IPS-18a (cell line): ENCODE measurements at regions not wholly inside any gene's neighbourhood (a gene's known extent, or its start where the extent isn't known, plus 50 kb on each side); places are given as distances from the start of the nearest gene placed in this dataset.

Experiments
- H3K27ac ChIP-seq: one replicate; pipeline ENCODE4 v1.5.1; 2013; ENCODE audit warnings: low read length
- H3K27me3 ChIP-seq: one replicate; pipeline ENCODE4 v1.6.1; 2013; ENCODE audit warnings: mild to moderate bottlenecking, low read length; ENCODE audit not compliant: control insufficient read depth, insufficient read depth
- H3K36me3 ChIP-seq: one replicate; pipeline ENCODE4 v1.6.1; 2013; ENCODE audit warnings: low read depth, low read length; ENCODE audit not compliant: control insufficient read depth
- H3K4me1 ChIP-seq: one replicate; pipeline ENCODE4 v1.6.1; 2013; ENCODE audit warnings: low read depth, low read length; ENCODE audit not compliant: control insufficient read depth
- H3K4me3 ChIP-seq: one replicate; pipeline ENCODE4 v1.5.1; 2013; ENCODE audit warnings: low read length
- H3K9ac ChIP-seq: one replicate; pipeline ENCODE4 v1.6.1; 2013; ENCODE audit warnings: mild to moderate bottlenecking, low read length, moderate library complexity
- H3K9me3 ChIP-seq: one replicate; pipeline ENCODE4 v1.6.1; 2013; ENCODE audit warnings: low read depth, low read length; ENCODE audit not compliant: control insufficient read depth

- Histone ChIP-seq H3K4me3 (no peak overlapping the region), H3K4me1 (no peaks in the 10 kb centered on the region), H3K27me3 (no peaks in the 10 kb centered on the region), H3K36me3 (no peaks in the 10 kb centered on the region), H3K9me3 (no peaks in the 10 kb centered on the region), H3K9ac (no peak overlapping the region), H3K27ac (no peak overlapping the region)
Observed at GRCh38 chr20:48571949-48572847, 255.6 kb downstream of the PREX1 start.

- no peaks in the 10 kb centered on the region for H3K4me1 ChIP-seq
- no peak overlapping the region for H3K27ac ChIP-seq
- no peaks in the 10 kb centered on the region for H3K9me3 ChIP-seq
- no peaks in the 10 kb centered on the region for H3K27me3 ChIP-seq
- H3K9ac ChIP-seq, result no peak overlapping the region
- H3K4me3 ChIP-seq, result no peak overlapping the region
- no peaks in the 10 kb centered on the region for H3K36me3 ChIP-seq
Observed at GRCh38 chr20:48569679-48570078, 258.1 kb downstream of the PREX1 start.

GRCh38 chr20:48568520-48568919 lies 259.3 kb downstream of the PREX1 start:
- Histone ChIP-seq H3K36me3 (no peaks in the 10 kb centered on the region), H3K4me3 (no peak overlapping the region), H3K9me3 (no peaks in the 10 kb centered on the region), H3K27me3 (no peaks in the 10 kb centered on the region), H3K27ac (no peak overlapping the region), H3K9ac (no peak overlapping the region), H3K4me1 (no peaks in the 10 kb centered on the region)

GRCh38 chr20:48567145-48567544 lies 260.7 kb downstream of the PREX1 start:
- Histone ChIP-seq H3K9ac (no peak overlapping the region), H3K4me1 (no peaks in the 10 kb centered on the region), H3K36me3 (no peaks in the 10 kb centered on the region), H3K9me3 (no peaks in the 10 kb centered on the region), H3K4me3 (no peak overlapping the region), H3K27ac (no peak overlapping the region), H3K27me3 (no peaks in the 10 kb centered on the region)

- no peak overlapping the region for H3K4me3 ChIP-seq
- H3K27ac ChIP-seq, result no peak overlapping the region
- H3K4me1 ChIP-seq, result no peaks in the 10 kb centered on the region
- no peaks in the 10 kb centered on the region for H3K9me3 ChIP-seq
- H3K9ac ChIP-seq, result no peak overlapping the region
- no peaks in the 10 kb centered on the region for H3K27me3 ChIP-seq
- H3K36me3 ChIP-seq, result no peaks in the 10 kb centered on the region
Observed at GRCh38 chr20:48564982-48565539, 262.7 kb downstream of the PREX1 start.

GRCh38 chr20:48563191-48563870 lies 264.5 kb downstream of the PREX1 start:
- Histone ChIP-seq H3K4me1 (no peaks in the 10 kb centered on the region), H3K27me3 (no peaks in the 10 kb centered on the region), H3K9me3 (no peaks in the 10 kb centered on the region), H3K4me3 (no peak overlapping the region), H3K36me3 (no peaks in the 10 kb centered on the region), H3K9ac (no peak overlapping the region), H3K27ac (no peak overlapping the region)

- Histone ChIP-seq H3K9me3 (no peaks in the 10 kb centered on the region), H3K4me1 (no peaks in the 10 kb centered on the region), H3K4me3 (no peak overlapping the region), H3K27me3 (no peaks in the 10 kb centered on the region), H3K36me3 (no peaks in the 10 kb centered on the region), H3K9ac (no peak overlapping the region), H3K27ac (no peak overlapping the region)
Observed at GRCh38 chr20:48562586-48563116, 265.1 kb downstream of the PREX1 start.

GRCh38 chr20:48558906-48559305 lies 268.9 kb downstream of the PREX1 start:
- no peaks in the 10 kb centered on the region for H3K27me3 ChIP-seq
- H3K9ac ChIP-seq, result no peak overlapping the region
- no peak overlapping the region for H3K27ac ChIP-seq
- no peaks in the 10 kb centered on the region for H3K9me3 ChIP-seq
- no peaks in the 10 kb centered on the region for H3K36me3 ChIP-seq
- no peaks in the 10 kb centered on the region for H3K4me1 ChIP-seq
- no peak overlapping the region for H3K4me3 ChIP-seq

- Histone ChIP-seq H3K4me1 (no peaks in the 10 kb centered on the region), H3K4me3 (no peak overlapping the region), H3K9ac (no peak overlapping the region), H3K27me3 (no peaks in the 10 kb centered on the region), H3K36me3 (no peaks in the 10 kb centered on the region), H3K27ac (no peak overlapping the region), H3K9me3 (no peaks in the 10 kb centered on the region)
Observed at GRCh38 chr20:48557380-48557779, 270.4 kb downstream of the PREX1 start.

GRCh38 chr20:48556956-48557355 lies 270.8 kb downstream of the PREX1 start:
- no peaks in the 10 kb centered on the region for H3K27me3 ChIP-seq
- H3K4me3 ChIP-seq, result no peak overlapping the region
- H3K9ac ChIP-seq, result no peak overlapping the region
- no peak overlapping the region for H3K27ac ChIP-seq
- no peaks in the 10 kb centered on the region for H3K4me1 ChIP-seq
- no peaks in the 10 kb centered on the region for H3K9me3 ChIP-seq
- no peaks in the 10 kb centered on the region for H3K36me3 ChIP-seq

- Histone ChIP-seq H3K9ac (no peak overlapping the region), H3K36me3 (no peaks in the 10 kb centered on the region), H3K9me3 (no peaks in the 10 kb centered on the region), H3K4me3 (no peak overlapping the region), H3K27ac (no peak overlapping the region), H3K27me3 (no peaks in the 10 kb centered on the region), H3K4me1 (no peaks in the 10 kb centered on the region)
Observed at GRCh38 chr20:48552550-48552949, 275.2 kb downstream of the PREX1 start.
